DND-41 (cell line): ENCODE measurements at regions not wholly inside any gene's neighbourhood (a gene's known extent, or its start where the extent isn't known, plus 50 kb on each side); places are given as distances from the start of the nearest gene placed in this dataset.
"Not testable (repeated sequence)": the region's sequence is repeated elsewhere in the genome, so short reads cannot be mapped to it uniquely, and the experiment has no call there.

ENCODE experiments used
- ATAC-seq: fragments of 200-7000 bp; cut with Tn5 transposase; 3 replicates; pipeline ENCODE4 v1.9.1; 2021; ENCODE audit warnings: low read depth; ENCODE audit not compliant: insufficient read depth
- DNase-seq: peaks from one replicate; pipeline ENCODE4 v3.0.0-alpha.2; 2020
- H2AFZ ChIP-seq: 2 replicates; pipeline ENCODE4 v1.6.0; 2012; ENCODE audit warnings: low read depth, low read length
- H3K27ac ChIP-seq: 2 replicates; pipeline ENCODE4 v1.5.1; 2012; ENCODE audit warnings: low read length, inconsistent platforms
- H3K27me3 ChIP-seq: fragments of 200-600 bp; sonication (generic); 2 replicates; pipeline ENCODE4 v1.6.0; 2012; ENCODE audit warnings: low read length, mild to moderate bottlenecking, inconsistent platforms; ENCODE audit not compliant: insufficient read depth, poor library complexity
- H3K36me3 ChIP-seq: 2 replicates; pipeline ENCODE4 v1.5.1; 2012; ENCODE audit warnings: low read length, inconsistent platforms; ENCODE audit not compliant: insufficient read depth
- H3K4me1 ChIP-seq: 2 replicates; pipeline ENCODE4 v1.5.1; 2012; ENCODE audit warnings: mild to moderate bottlenecking, low read length; ENCODE audit not compliant: insufficient read depth
- H3K4me2 ChIP-seq: 2 replicates; pipeline ENCODE4 v1.6.0; 2012; ENCODE audit warnings: mild to moderate bottlenecking, moderate library complexity, low read length, inconsistent platforms; ENCODE audit not compliant: insufficient read depth
- H3K4me3 ChIP-seq, 2 experiments: fragments of 200-600 bp in 1 of 2; shearing (Covaris generic) in 1 of 2; 2 replicates each; pipeline ENCODE4 v1.5.1; 2012 to 2016; ENCODE audit warnings: inconsistent platforms in 2 of 2, low read length in 2 of 2, mild to moderate bottlenecking in 2 of 2, low read depth in 1 of 2, moderate library complexity in 1 of 2
- H3K79me2 ChIP-seq: 2 replicates; pipeline ENCODE4 v1.6.0; 2012; ENCODE audit warnings: low read length, inconsistent platforms; ENCODE audit not compliant: insufficient read depth
- H3K9ac ChIP-seq: 2 replicates; pipeline ENCODE4 v1.6.0; 2012; ENCODE audit warnings: low read depth, mild to moderate bottlenecking, inconsistent platforms, low read length, moderate library complexity
- H3K9me3 ChIP-seq: 2 replicates; pipeline ENCODE4 v1.5.1; 2012; ENCODE audit warnings: low read length, moderate library complexity, mild to moderate bottlenecking, inconsistent platforms; ENCODE audit not compliant: insufficient read depth, severe bottlenecking
- H4K20me1 ChIP-seq: 2 replicates; pipeline ENCODE4 v1.6.0; 2012; ENCODE audit warnings: low read length; ENCODE audit not compliant: insufficient read depth
- CTCF ChIP-seq: IDR thresholded peaks from 2 replicates; pipeline ENCODE4 v1.5.1; 2012; ENCODE audit warnings: borderline replicate concordance, low read length, moderate library complexity, mild to moderate bottlenecking; ENCODE audit not compliant: poor library complexity, severe bottlenecking; ENCODE audit errors: extremely low read depth
- EZH2 ChIP-seq: IDR thresholded peaks from 3 replicates; pipeline ENCODE4 v1.6.1; 2012; ENCODE audit warnings: borderline replicate concordance, low read depth, mild to moderate bottlenecking, moderate library complexity, low read length, inconsistent platforms; ENCODE audit not compliant: severe bottlenecking

GRCh38 chr16:66023481-66023880, 343.0 kb upstream of the CDH5 start:
- Histone ChIP-seq H3K4me3 (no peak overlapping the region), H2AFZ (no peak overlapping the region), H3K36me3 (no peaks in the 10 kb centered on the region), H3K4me2 (no peak overlapping the region), H3K79me2 (no peaks in the 10 kb centered on the region), H3K27me3 (no peaks in the 10 kb centered on the region), H3K4me1 (no peaks in the 10 kb centered on the region), H3K9me3 (no peaks in the 10 kb centered on the region), H3K9ac (no peak overlapping the region), H4K20me1 (no peaks in the 10 kb centered on the region), H3K27ac (no peak overlapping the region)
- ATAC-seq (no peak), DNase-seq (no peak)
- TF ChIP-seq CTCF (no peak), EZH2 (no peak)

- Histone ChIP-seq H3K4me1 (no peaks in the 10 kb centered on the region), H3K27ac (no peak overlapping the region), H3K79me2 (no peaks in the 10 kb centered on the region), H3K9ac (no peak overlapping the region), H3K36me3 (no peaks in the 10 kb centered on the region), H3K4me3 (no peak overlapping the region), H3K27me3 (no peaks in the 10 kb centered on the region), H3K9me3 (no peaks in the 10 kb centered on the region), H3K4me2 (no peak overlapping the region), H4K20me1 (no peaks in the 10 kb centered on the region), H2AFZ (no peak overlapping the region)
- DNase-seq: no peak
- TF ChIP-seq CTCF: no peak
- no peak for TF ChIP-seq EZH2
- no peak for ATAC-seq
These were observed 345.8 kb upstream of the CDH5 start for GRCh38 chr16:66020642-66021041.

- ATAC-seq (no peak), DNase-seq (no peak)
- H3K9me3 ChIP-seq: no peaks in the 10 kb centered on the region
- no peak overlapping the region for H2AFZ ChIP-seq
- no peaks in the 10 kb centered on the region for H3K36me3 ChIP-seq
- H3K4me3 ChIP-seq: no peak overlapping the region
- no peaks in the 10 kb centered on the region for H3K4me1 ChIP-seq
- no peaks in the 10 kb centered on the region for H4K20me1 ChIP-seq
- no peaks in the 10 kb centered on the region for H3K27me3 ChIP-seq
- no peak for TF ChIP-seq EZH2
- no peak for TF ChIP-seq CTCF
- no peak overlapping the region for H3K9ac ChIP-seq
- no peaks in the 10 kb centered on the region for H3K79me2 ChIP-seq
- H3K27ac ChIP-seq: no peak overlapping the region
- H3K4me2 ChIP-seq: no peak overlapping the region
These were observed 346.4 kb upstream of the CDH5 start for GRCh38 chr16:66020046-66020445.

GRCh38 chr16:66019502-66019901, 347.0 kb upstream of the CDH5 start:
- H3K9me3 ChIP-seq, H3K4me3 ChIP-seq, H3K27me3 ChIP-seq, H2AFZ ChIP-seq, H3K27ac ChIP-seq, H3K4me1 ChIP-seq, H3K4me2 ChIP-seq, H3K9ac ChIP-seq, H4K20me1 ChIP-seq, ATAC-seq, H3K79me2 ChIP-seq, DNase-seq, H3K36me3 ChIP-seq: not testable (repeated sequence)
